HG03108 (cell line): ENCODE measurements at regions not wholly inside any gene's neighbourhood (a gene's known extent, or its start where the extent isn't known, plus 50 kb on each side); places are given as distances from the start of the nearest gene placed in this dataset.
"Not testable (repeated sequence)": the region's sequence is repeated elsewhere in the genome, so short reads cannot be mapped to it uniquely, and the experiment has no call there.

ENCODE experiments used
- ATAC-seq: cut with Tn5 transposase; IDR thresholded peaks from one replicate; pipeline ENCODE4 v1.9.1; 2021; ENCODE audit warnings: moderate library complexity; ENCODE audit not compliant: unreplicated experiment

DNA sequence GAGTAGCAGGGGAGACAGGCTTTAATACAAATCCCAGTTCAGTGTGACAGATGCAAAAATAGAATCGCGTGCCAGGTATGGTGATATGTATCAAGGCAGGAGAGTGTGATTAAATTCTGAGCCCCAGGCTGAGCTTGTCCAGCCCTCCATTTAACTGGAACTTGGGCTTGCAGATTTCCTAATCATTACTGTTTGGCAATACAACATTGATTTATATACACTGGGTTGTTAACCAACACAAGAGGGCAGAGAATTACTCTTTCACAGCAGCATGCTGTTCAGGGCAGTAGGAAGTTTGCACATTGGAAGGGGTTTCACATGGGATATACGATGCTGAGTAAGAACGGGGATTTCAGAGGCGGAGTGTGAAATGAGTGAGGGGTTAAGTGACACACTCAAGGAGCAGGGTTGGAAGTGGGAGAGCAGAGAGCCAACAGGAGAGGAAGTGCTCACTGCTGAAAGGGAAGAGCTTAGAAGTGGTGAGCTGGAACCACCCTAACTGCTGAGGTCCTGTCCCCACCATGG is 70.8 kb upstream of the ATXN1 start:
- ATAC-seq = no peak

- ATAC-seq = no peak
Observed at GRCh38 chr6:16831136-16831535, 69.9 kb upstream of the ATXN1 start.

DNA sequence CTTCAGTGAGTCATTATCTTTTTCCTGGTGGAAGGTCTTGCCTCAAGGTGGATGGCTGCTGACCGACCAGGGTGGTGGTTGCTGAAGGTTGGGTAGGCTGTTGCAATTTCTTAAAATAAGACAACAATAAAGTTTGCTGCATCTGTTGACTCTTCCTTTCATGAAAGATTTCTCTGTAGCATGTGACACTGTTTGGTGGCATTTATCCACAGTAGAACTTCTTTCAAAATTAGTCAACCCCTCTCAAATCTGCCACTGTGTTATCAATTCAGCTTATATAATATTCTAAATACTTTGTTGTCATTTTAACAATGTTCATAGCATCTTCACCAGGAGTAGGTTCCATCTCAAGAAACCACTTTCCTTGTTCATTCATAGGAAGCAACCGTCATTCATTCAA is 66.8 kb upstream of the ATXN1 start:
- no peak for ATAC-seq

DNA sequence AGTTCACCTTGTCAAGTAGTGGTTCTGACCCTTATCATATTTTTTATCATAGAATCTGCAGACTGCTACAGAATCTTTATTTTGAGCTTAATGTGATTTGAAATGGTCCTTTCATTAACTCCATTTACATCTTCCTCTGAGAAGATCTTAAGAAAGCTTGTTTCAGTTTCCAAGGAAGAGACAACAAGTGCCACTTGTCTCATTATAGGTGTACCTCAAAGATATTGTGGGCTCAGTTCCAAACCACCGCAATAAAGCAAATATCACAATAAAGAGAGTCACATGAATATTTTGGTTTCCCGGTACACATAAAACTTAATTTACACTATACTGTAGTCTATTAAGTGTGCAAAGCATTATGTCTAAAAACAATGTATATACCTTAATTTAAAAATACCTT is 66.4 kb upstream of the ATXN1 start:
- ATAC-seq = no peak

GRCh38 chr6:16825784-16826183 is 64.5 kb upstream of the ATXN1 start:
- ATAC-seq = no peak

- no peak for ATAC-seq
Observed at GRCh38 chr6:16824845-16825685, 63.8 kb upstream of the ATXN1 start.

DNA sequence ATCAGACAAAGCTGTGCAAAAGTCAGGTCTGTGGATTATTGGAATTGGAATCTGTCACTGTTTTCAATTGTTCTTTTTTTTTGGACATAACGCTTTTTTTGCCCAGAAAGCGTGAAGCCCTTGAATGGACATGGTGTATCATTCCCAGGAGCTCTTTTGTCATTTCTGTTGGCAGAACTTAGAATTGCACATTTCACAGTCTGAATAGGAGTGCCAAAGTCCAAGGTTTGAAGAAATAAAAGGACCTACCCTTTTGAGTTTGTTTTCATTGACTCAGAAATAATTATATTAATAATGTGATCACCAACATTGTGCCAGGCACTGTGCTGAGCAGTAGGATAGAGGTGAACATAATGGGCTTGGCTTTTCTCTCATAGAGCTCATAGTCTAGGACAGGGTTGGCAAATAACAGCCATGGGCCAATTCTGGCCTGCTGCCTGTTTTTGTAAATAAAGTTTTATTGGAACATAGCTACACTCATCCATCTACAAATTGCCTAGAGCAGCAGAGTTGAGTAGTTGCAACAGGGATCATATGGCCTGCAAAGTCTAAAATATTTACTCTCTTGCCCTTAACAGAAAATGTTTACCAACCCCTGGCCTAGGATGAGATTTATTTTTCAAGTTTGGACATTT is 62.6 kb upstream of the ATXN1 start:
- no peak for ATAC-seq

DNA sequence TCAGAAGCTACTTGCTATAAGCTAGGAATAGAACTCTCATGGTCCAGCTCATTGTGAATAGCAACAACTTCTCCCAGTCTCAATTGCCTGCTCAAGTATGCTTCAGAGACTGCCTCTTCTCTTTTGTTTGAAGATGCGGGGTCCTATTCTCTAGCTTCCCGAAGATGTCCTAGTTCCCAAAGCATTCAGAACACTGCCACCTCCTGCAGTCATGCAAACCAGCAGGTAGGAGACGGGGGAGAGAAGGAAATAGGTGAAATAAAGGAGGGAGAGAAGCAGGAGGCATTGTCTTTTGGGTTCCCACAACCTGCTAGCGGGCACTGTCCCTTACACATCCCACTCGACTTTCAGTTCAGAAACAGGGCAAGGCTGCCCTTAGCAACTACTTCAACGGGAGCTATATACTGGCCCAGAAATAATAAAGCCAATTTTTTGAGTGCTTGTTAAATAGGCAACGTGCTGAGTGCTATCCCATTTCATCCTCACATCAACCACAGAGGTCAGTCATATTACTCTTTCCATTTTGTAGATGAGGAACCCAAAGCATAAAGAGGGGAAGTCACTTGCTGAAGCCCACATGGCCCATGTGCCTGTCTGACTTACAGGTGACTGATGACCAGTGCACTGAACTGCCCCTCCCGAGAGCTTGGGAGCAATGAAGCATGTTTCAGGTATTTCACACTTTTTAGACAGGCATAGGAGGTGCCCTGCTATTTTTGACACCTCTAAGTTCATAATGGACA is 61.9 kb upstream of the ATXN1 start:
- no peak for ATAC-seq

GRCh38 chr6:16822529-16822928 is 61.3 kb upstream of the ATXN1 start:
- no peak for ATAC-seq

- no peak for ATAC-seq
Observed at GRCh38 chr6:16821834-16822264, 60.6 kb upstream of the ATXN1 start.

- ATAC-seq = not testable (repeated sequence)
Observed at GRCh38 chr6:16820262-16820661, 59.0 kb upstream of the ATXN1 start.

GRCh38 chr6:16819752-16820151 is 58.5 kb upstream of the ATXN1 start:
- no peak for ATAC-seq

DNA sequence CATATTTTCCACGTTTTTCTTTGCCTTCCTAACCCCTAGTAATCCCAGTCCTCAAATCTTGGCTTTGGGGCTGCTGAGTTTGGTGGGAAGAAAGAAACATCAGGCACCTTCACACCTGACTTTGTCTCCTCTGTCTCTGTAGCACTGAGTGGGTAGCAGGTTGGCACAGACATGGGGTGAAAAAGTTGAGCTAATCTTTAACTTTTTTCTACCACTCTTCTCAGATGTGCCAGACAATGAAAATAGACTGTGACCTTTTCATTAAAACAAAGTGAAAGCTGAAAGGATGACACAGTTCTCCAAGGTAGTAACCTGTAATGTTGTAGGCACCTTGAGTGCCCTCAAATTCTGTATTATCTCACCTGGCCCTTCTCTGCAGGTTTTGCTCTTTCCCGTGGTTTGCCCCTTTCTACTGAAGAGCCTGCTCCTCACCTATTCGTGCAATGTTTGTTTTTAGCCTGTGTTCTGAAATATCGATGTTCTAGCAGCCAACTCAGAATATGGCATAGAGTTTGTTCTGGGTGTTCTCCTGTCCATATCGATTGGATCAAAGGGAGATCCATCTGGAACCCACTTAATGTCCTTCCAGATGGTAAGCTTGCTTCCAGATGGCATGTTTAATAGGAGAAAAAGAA is 57.8 kb upstream of the ATXN1 start:
- ATAC-seq = no peak

- ATAC-seq = no peak
Observed at GRCh38 chr6:16817594-16817993, 56.3 kb upstream of the ATXN1 start.

DNA sequence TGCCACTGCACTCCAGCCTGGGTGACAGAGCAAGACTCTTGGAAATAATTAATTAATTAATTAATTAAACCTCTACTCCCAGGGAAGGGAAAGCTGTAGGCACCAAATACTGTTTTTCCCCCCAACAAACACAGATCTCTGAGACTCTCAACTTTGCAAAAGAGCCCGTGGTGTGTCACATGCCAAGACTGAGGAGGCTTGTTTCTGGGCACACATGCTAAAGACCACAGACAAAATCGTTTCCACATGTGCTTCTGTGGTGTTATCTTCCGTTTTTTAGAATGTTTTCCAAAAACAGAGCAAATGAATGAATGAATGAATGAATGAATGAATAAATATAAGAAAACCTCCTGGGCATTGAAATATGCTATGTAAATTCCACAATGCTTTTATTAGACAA is 55.6 kb upstream of the ATXN1 start:
- ATAC-seq = no peak

DNA sequence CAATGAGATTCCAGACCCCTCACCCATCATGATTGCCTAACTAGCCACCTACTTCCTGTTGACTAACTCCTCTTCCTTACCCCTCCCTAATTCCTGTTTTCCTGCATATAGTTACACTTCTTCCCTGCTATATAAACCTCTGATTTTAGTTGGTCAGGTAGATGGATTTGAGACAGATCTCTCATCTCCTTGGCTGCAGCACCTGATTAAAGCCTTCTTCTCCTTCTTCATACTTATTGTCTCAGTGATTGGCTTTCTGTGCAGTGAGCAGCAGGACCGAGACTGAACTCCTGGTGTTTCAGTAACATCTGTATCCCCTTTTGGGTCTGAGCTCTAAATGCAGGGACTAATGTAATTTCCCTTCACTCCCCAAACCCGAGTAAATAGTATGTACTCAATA is 51.7 kb upstream of the ATXN1 start:
- no peak for ATAC-seq

GRCh38 chr6:16811277-16811979 is 50.2 kb upstream of the ATXN1 start:
- ATAC-seq = no peak
